Brain pericyte (primary cell): ENCODE measurements at regions not wholly inside any gene's neighbourhood (a gene's known extent, or its start where the extent isn't known, plus 50 kb on each side); places are given as distances from the start of the nearest gene placed in this dataset.

Experiments
- DNase-seq: peaks from one replicate; pipeline ENCODE4 v3.0.0-alpha.2; 2012; ENCODE audit warnings: low read depth, low spot score

- DNase-seq = no peak
These were observed 1484.9 kb downstream of the BRD1 start for GRCh38 chr22:48342732-48343131.

- no peak for DNase-seq
These were observed 1485.7 kb downstream of the BRD1 start for GRCh38 chr22:48342016-48342415.

GRCh38 chr22:48340727-48341709 lies 1486.7 kb downstream of the BRD1 start:
- DNase-seq = no peak

GRCh38 chr22:48340191-48340590 lies 1487.5 kb downstream of the BRD1 start:
- no peak for DNase-seq

GRCh38 chr22:48338793-48339705 lies 1488.6 kb downstream of the BRD1 start:
- no peak for DNase-seq

GRCh38 chr22:48337957-48338792 lies 1489.5 kb downstream of the BRD1 start:
- no peak for DNase-seq

GRCh38 chr22:48336339-48337060 lies 1491.2 kb downstream of the BRD1 start:
- DNase-seq = no peak

GRCh38 chr22:48335442-48336139 lies 1492.1 kb downstream of the BRD1 start:
- no peak for DNase-seq

GRCh38 chr22:48334971-48335370 lies 1492.7 kb downstream of the BRD1 start:
- no peak for DNase-seq

- no peak for DNase-seq
These were observed 1493.6 kb downstream of the BRD1 start for GRCh38 chr22:48333816-48334735.

- no peak for DNase-seq
These were observed 1494.3 kb downstream of the BRD1 start for GRCh38 chr22:48333323-48333763.

GRCh38 chr22:48332438-48333322 lies 1495.0 kb downstream of the BRD1 start:
- DNase-seq = no peak

GRCh38 chr22:48331691-48332220 lies 1495.9 kb downstream of the BRD1 start:
- DNase-seq = no peak

- no peak for DNase-seq
These were observed 1496.4 kb downstream of the BRD1 start for GRCh38 chr22:48331266-48331665.

- DNase-seq = no peak
These were observed 1500.0 kb downstream of the BRD1 start for GRCh38 chr22:48327721-48328120.

- no peak for DNase-seq
These were observed 1503.9 kb downstream of the BRD1 start for GRCh38 chr22:48323746-48324145.

- no peak for DNase-seq
These were observed 1504.8 kb downstream of the BRD1 start for GRCh38 chr22:48322907-48323306.
